Osteoblast (primary cell): ENCODE measurements at regions not wholly inside any gene's neighbourhood (a gene's known extent, or its start where the extent isn't known, plus 50 kb on each side); places are given as distances from the start of the nearest gene placed in this dataset.
A peak's percentile ranks its signal among the peaks of the same experiment; 100 is the strongest.

ENCODE experiments used
- DNase-seq: peaks from one replicate; pipeline ENCODE4 v3.0.0; 2011; ENCODE audit warnings: low spot score, mixed read lengths; ENCODE audit not compliant: insufficient read length; ENCODE audit errors: missing footprints
- H2AFZ ChIP-seq: 2 replicates; pipeline ENCODE4 v1.6.0; 2011; ENCODE audit warnings: mild to moderate bottlenecking, low read length
- H3K27ac ChIP-seq: 2 replicates; pipeline ENCODE4 v1.5.1; 2011; ENCODE audit warnings: mild to moderate bottlenecking, low read depth, low read length, moderate library complexity
- H3K27me3 ChIP-seq: 2 replicates; pipeline ENCODE4 v1.6.0; 2012; ENCODE audit warnings: mild to moderate bottlenecking, control low read depth, inconsistent platforms, low read length, moderate library complexity; ENCODE audit not compliant: insufficient read depth
- H3K36me3 ChIP-seq: 2 replicates; pipeline ENCODE4 v1.5.1; 2011; ENCODE audit warnings: mild to moderate bottlenecking, low read length, control low read depth, moderate library complexity; ENCODE audit not compliant: insufficient read depth
- H3K4me1 ChIP-seq: 2 replicates; pipeline ENCODE4 v1.5.1; 2011; ENCODE audit warnings: mild to moderate bottlenecking, low read length, control low read depth, moderate library complexity; ENCODE audit not compliant: insufficient read depth
- H3K4me2 ChIP-seq: 2 replicates; pipeline ENCODE4 v1.6.0; 2011; ENCODE audit warnings: mild to moderate bottlenecking, low read length; ENCODE audit not compliant: insufficient read depth
- H3K4me3 ChIP-seq: fragments of 200-600 bp; sonication (generic); 3 replicates; pipeline ENCODE4 v1.5.1; 2012; ENCODE audit warnings: mild to moderate bottlenecking, low read length, inconsistent platforms; ENCODE audit not compliant: insufficient read depth
- H3K79me2 ChIP-seq: 2 replicates; pipeline ENCODE4 v1.6.0; 2012; ENCODE audit warnings: mild to moderate bottlenecking, low read length, control low read depth, inconsistent platforms; ENCODE audit not compliant: insufficient read depth
- H3K9me3 ChIP-seq: 2 replicates; pipeline ENCODE4 v1.5.1; 2011; ENCODE audit warnings: low read depth, low read length, control low read depth
- H4K20me1 ChIP-seq: 2 replicates; pipeline ENCODE4 v1.6.0; 2012; ENCODE audit warnings: mild to moderate bottlenecking, low read length, control low read depth; ENCODE audit not compliant: insufficient read depth
- CTCF ChIP-seq: IDR thresholded peaks from 2 replicates; pipeline ENCODE4 v1.5.1; 2011; ENCODE audit warnings: mild to moderate bottlenecking, low read depth, low read length, moderate library complexity; ENCODE audit errors: extremely low read depth

- peaks cover 35% of the 10 kb centered on the region for H3K4me1 ChIP-seq
- no peak for TF ChIP-seq CTCF
- H3K4me2 ChIP-seq = no peak overlapping the region
- no peaks in the 10 kb centered on the region for H4K20me1 ChIP-seq
- H2AFZ ChIP-seq = no peak overlapping the region
- no peaks in the 10 kb centered on the region for H3K79me2 ChIP-seq
- no peak for DNase-seq
- H3K27me3 ChIP-seq = no peaks in the 10 kb centered on the region
- no peaks in the 10 kb centered on the region for H3K9me3 ChIP-seq
- H3K4me3 ChIP-seq = no peak overlapping the region
- no peaks in the 10 kb centered on the region for H3K36me3 ChIP-seq
- no peak overlapping the region for H3K27ac ChIP-seq
These were observed 338.0 kb upstream of the DAB2 start for GRCh38 chr5:39762761-39763160.

GRCh38 chr5:39761199-39761950, 336.6 kb upstream of the DAB2 start:
- Histone ChIP-seq H4K20me1 (no peaks in the 10 kb centered on the region), H3K4me3 (no peak overlapping the region), H3K36me3 (no peaks in the 10 kb centered on the region), H3K27ac (peak overlapping the region; percentile 99), H2AFZ (no peak overlapping the region), H3K4me2 (peak overlapping the region; percentile 75), H3K79me2 (no peaks in the 10 kb centered on the region), H3K27me3 (no peaks in the 10 kb centered on the region), H3K4me1 (peaks cover 39% of the 10 kb centered on the region), H3K9me3 (no peaks in the 10 kb centered on the region)
- no peak for DNase-seq
- no peak for TF ChIP-seq CTCF

- TF ChIP-seq CTCF = no peak
- H3K36me3 ChIP-seq = no peaks in the 10 kb centered on the region
- H3K27ac ChIP-seq = peak overlapping the region; percentile 99
- no peaks in the 10 kb centered on the region for H3K27me3 ChIP-seq
- peak overlapping the region; percentile 75 for H3K4me2 ChIP-seq
- no peaks in the 10 kb centered on the region for H4K20me1 ChIP-seq
- H3K9me3 ChIP-seq = no peaks in the 10 kb centered on the region
- H3K4me1 ChIP-seq = peaks cover 40% of the 10 kb centered on the region
- no peaks in the 10 kb centered on the region for H3K79me2 ChIP-seq
- peak overlapping the region; percentile 30 for H3K4me3 ChIP-seq
- peak; percentile 58 for DNase-seq
- H2AFZ ChIP-seq = peak overlapping the region; percentile 30
These were observed 335.8 kb upstream of the DAB2 start for GRCh38 chr5:39760385-39761198.

DNA sequence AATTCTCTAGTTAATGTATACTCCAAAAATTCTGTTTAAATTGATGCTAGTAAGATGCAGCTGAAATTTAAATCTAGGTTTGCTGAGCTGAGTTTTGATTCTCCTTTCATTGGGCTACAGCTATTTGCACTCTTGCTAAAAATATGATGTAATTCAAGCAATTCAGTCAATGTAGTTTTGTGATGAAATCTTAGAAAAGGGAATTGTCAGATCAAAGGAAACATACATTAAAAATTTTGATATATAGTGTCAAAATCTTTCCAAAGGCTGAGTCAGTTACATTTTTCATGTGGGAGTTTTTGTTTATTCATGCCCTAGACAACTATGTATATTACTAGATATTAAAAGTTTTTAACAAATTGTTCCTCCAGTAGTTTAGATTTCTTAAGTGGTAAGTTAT, 334.9 kb upstream of the DAB2 start:
- TF ChIP-seq CTCF = no peak
- Histone ChIP-seq H3K27me3 (no peaks in the 10 kb centered on the region), H3K4me1 (peaks cover 43% of the 10 kb centered on the region), H3K9me3 (no peaks in the 10 kb centered on the region), H4K20me1 (no peaks in the 10 kb centered on the region), H3K36me3 (no peaks in the 10 kb centered on the region), H2AFZ (no peak overlapping the region), H3K27ac (peak overlapping the region; percentile 99), H3K79me2 (no peaks in the 10 kb centered on the region), H3K4me2 (peak overlapping the region; percentile 75), H3K4me3 (no peak overlapping the region)
- no peak for DNase-seq
